Uterus (tissue), 3 donors: ENCODE measurements at regions not wholly inside any gene's neighbourhood (a gene's known extent, or its start where the extent isn't known, plus 50 kb on each side); places are given as distances from the start of the nearest gene placed in this dataset.

Experiments used
- DNase-seq, 2 donors: peaks; one replicate each; pipeline ENCODE4 v3.0.0-alpha.2; 2019 to 2020
- H3K27ac ChIP-seq, 2 donors: fragments of 200-600 bp; sonication (generic); 1 replicate in 1 of 2; 2 replicates in 1 of 2; pipeline ENCODE4 v1.5.1; 2016 to 2018
- H3K27me3 ChIP-seq, 2 donors: fragments of 200-600 bp; sonication (generic); one replicate each; pipeline ENCODE4 v1.5.1; 2018 to 2019; ENCODE audit warnings: control low read depth in 1 of 2
- H3K36me3 ChIP-seq, 2 donors: fragments of 200-600 bp; sonication (generic); one replicate each; pipeline ENCODE4 v1.5.1; 2019; ENCODE audit warnings: control low read depth in 1 of 2
- H3K4me1 ChIP-seq, 2 donors: fragments of 200-600 bp; sonication (generic); one replicate each; pipeline ENCODE4 v1.5.1; 2018 to 2019; ENCODE audit warnings: control low read depth in 1 of 2
- H3K4me3 ChIP-seq, 2 donors: fragments of 200-600 bp; sonication (generic); 1 replicate in 1 of 2; 2 replicates in 1 of 2; pipeline ENCODE4 v1.5.1; 2018 to 2019; ENCODE audit warnings: mild to moderate bottlenecking in 1 of 2
- H3K9me3 ChIP-seq, 2 donors: fragments of 200-600 bp; sonication (generic); one replicate each; pipeline ENCODE4 v1.5.1; 2019; ENCODE audit warnings: control low read depth in 1 of 2
- CTCF ChIP-seq, 4 experiments: fragments of 200-600 bp in 2 of 4; fragments of 450-650 bp in 2 of 4; sonication (generic) in 2 of 4; IDR thresholded peaks; one replicate each; pipeline ENCODE4 v1.5.1; 2016 to 2019; ENCODE audit warnings: antibody characterized with exemption in 4 of 4, mild to moderate bottlenecking in 2 of 4, moderate library complexity in 1 of 4
- POLR2A ChIP-seq, 2 donors: fragments of 450-650 bp; IDR thresholded peaks; one replicate each; pipeline ENCODE4 v1.6.1; 2016; ENCODE audit warnings: antibody characterized with exemption in 2 of 2, mild to moderate bottlenecking in 1 of 2, moderate library complexity in 1 of 2
- intact Hi-C: fragments of 100-400 bp; cut with DNase I; formaldehyde crosslinking; loops from one replicate; pipeline ENCODE4 v1.15.1; 2023; ENCODE audit warnings: low total_unique reads
- donor health status: DM: yes; HTN: yes; CAD: no.

- intact Hi-C loops = no loop called here
- no peak overlapping the region for H3K4me3 ChIP-seq
These were observed 770.3 kb upstream of the ADGRL2 start for GRCh38 chr1:81030441-81030840.

GRCh38 chr1:81029266-81029665, 771.5 kb upstream of the ADGRL2 start:
- H3K27me3 ChIP-seq = no peaks in the 10 kb centered on the region
- TF ChIP-seq CTCF (IDR thresholded peaks at IDR 0.05) (no peak), POLR2A (IDR thresholded peaks at IDR 0.05) (no peak)
- no peak overlapping the region for H3K27ac ChIP-seq
- intact Hi-C loops = no loop called here
- H3K9me3 ChIP-seq = no peaks in the 10 kb centered on the region
- H3K4me3 ChIP-seq = no peak overlapping the region
- no peak for DNase-seq
- no peaks in the 10 kb centered on the region for H3K36me3 ChIP-seq
- H3K4me1 ChIP-seq = no peaks in the 10 kb centered on the region

More at GRCh38 chr1:81030441-81030840, 770.3 kb upstream of the ADGRL2 start:
- TF ChIP-seq POLR2A (IDR thresholded peaks at IDR 0.05) = no peak
- TF ChIP-seq CTCF (IDR thresholded peaks at IDR 0.05) = no peak
- no peaks in the 10 kb centered on the region for H3K36me3 ChIP-seq
- no peaks in the 10 kb centered on the region for H3K27me3 ChIP-seq
- H3K4me1 ChIP-seq = no peaks in the 10 kb centered on the region
- no peaks in the 10 kb centered on the region for H3K9me3 ChIP-seq
- no peak for DNase-seq
- H3K27ac ChIP-seq = no peak overlapping the region

- no peak overlapping the region for H3K27ac ChIP-seq
- TF ChIP-seq CTCF (IDR thresholded peaks at IDR 0.05) (no peak), POLR2A (IDR thresholded peaks at IDR 0.05) (no peak)
- no peak overlapping the region for H3K4me3 ChIP-seq
- H3K9me3 ChIP-seq = no peaks in the 10 kb centered on the region
- no peaks in the 10 kb centered on the region for H3K4me1 ChIP-seq
- intact Hi-C loops = no loop called here
- H3K36me3 ChIP-seq = no peaks in the 10 kb centered on the region
- no peaks in the 10 kb centered on the region for H3K27me3 ChIP-seq
- no peak for DNase-seq
These were observed 777.5 kb upstream of the ADGRL2 start for GRCh38 chr1:81023187-81023724.

GRCh38 chr1:81021134-81021533, 779.6 kb upstream of the ADGRL2 start:
- Histone ChIP-seq H3K27ac (no peak overlapping the region), H3K27me3 (no peaks in the 10 kb centered on the region), H3K9me3 (no peaks in the 10 kb centered on the region), H3K36me3 (no peaks in the 10 kb centered on the region), H3K4me3 (no peak overlapping the region), H3K4me1 (no peaks in the 10 kb centered on the region)
- no peak for DNase-seq
- intact Hi-C loops = no loop called here
- TF ChIP-seq POLR2A (IDR thresholded peaks at IDR 0.05) (no peak), CTCF (IDR thresholded peaks at IDR 0.05) (no peak)

- TF ChIP-seq CTCF (IDR thresholded peaks at IDR 0.05) (no peak), POLR2A (IDR thresholded peaks at IDR 0.05) (no peak)
These were observed 780.2 kb upstream of the ADGRL2 start for GRCh38 chr1:81020506-81020905.

More at GRCh38 chr1:81020506-81020905, 780.2 kb upstream of the ADGRL2 start:
- Histone ChIP-seq H3K4me1 (no peaks in the 10 kb centered on the region), H3K4me3 (no peak overlapping the region), H3K27ac (no peak overlapping the region), H3K27me3 (no peaks in the 10 kb centered on the region), H3K36me3 (no peaks in the 10 kb centered on the region), H3K9me3 (no peaks in the 10 kb centered on the region)
- intact Hi-C loops = no loop called here
- no peak for DNase-seq
